Activated naive CD8-positive, alpha-beta T cell treated with anti-CD3 and anti-CD28 coated beads, Interleukin-2, amount 10 ng/mL, durations not matched to agents 7 days and 5 days (primary cell): ENCODE measurements at regions not wholly inside any gene's neighbourhood (a gene's known extent, or its start where the extent isn't known, plus 50 kb on each side); places are given as distances from the start of the nearest gene placed in this dataset.

ENCODE experiments used
- ATAC-seq: fragments of 150-1000 bp; cut with Tn5 transposase; one replicate; pipeline ENCODE4 v1.10.0; 2021; ENCODE audit warnings: low read depth, moderate library complexity
- POLR2A ChIA-PET: fragments of 350-600 bp; sonication (Branson Sonifier 250); formaldehyde crosslinking; loops from one replicate; lab custom pipeline; 2021; ENCODE audit warnings: antibody characterized with exemption; lab: Charles Lee
- DNase-seq: peaks from one replicate; pipeline ENCODE4 v3.0.0; 2021
- H3K27ac Mint-ChIP-seq: one replicate; pipeline ENCODE4 v1.8.0; 2022; ENCODE audit warnings: mild to moderate bottlenecking, mixed read lengths
- H3K27me3 Mint-ChIP-seq: one replicate; pipeline ENCODE4 v1.8.0; 2022; ENCODE audit warnings: mild to moderate bottlenecking, moderate library complexity, mixed read lengths
- H3K36me3 Mint-ChIP-seq: one replicate; pipeline ENCODE4 v1.8.0; 2021; ENCODE audit warnings: mild to moderate bottlenecking, mixed read lengths
- H3K4me1 Mint-ChIP-seq: one replicate; pipeline ENCODE4 v1.8.0; 2021; ENCODE audit warnings: mixed read lengths
- H3K4me3 Mint-ChIP-seq: one replicate; pipeline ENCODE4 v1.8.0; 2022; ENCODE audit warnings: mild to moderate bottlenecking, moderate library complexity, mixed read lengths
- H3K9me3 Mint-ChIP-seq: one replicate; pipeline ENCODE4 v1.8.0; 2021; ENCODE audit warnings: mixed read lengths

DNA sequence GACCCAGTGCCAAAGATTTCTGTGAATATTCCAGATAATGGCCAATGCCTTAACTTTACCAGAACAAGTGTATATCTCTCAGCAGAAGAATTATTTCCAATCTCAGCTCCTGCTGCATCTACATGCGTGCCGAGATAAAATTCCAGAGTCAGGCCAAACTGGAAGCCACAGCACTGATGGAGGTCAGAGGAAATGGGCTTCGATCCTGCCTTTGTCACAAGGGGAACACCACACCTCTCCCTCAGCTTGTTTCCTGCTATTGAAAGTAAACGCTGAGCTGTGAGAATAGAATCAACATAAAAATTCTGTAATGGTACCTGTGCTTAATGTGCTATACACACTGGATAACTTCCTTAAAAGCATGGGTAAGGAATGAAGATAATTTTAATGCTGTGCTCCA is 255.5 kb downstream of the NEBL start:
- no peak overlapping the region for H3K27ac Mint-ChIP-seq
- DNase-seq (no peak), ATAC-seq (no peak)
- H3K36me3 Mint-ChIP-seq: no peaks in the 10 kb centered on the region
- H3K9me3 Mint-ChIP-seq: peaks cover 15% of the 10 kb centered on the region
- no peaks in the 10 kb centered on the region for H3K4me1 Mint-ChIP-seq
- H3K4me3 Mint-ChIP-seq: no peak overlapping the region
- POLR2A ChIA-PET: no interaction called here
- H3K27me3 Mint-ChIP-seq: no peaks in the 10 kb centered on the region

- no peak for ATAC-seq
- no peaks in the 10 kb centered on the region for H3K36me3 Mint-ChIP-seq
Observed at GRCh38 chr10:20635570-20635969, 261.5 kb downstream of the NEBL start.

DNA sequence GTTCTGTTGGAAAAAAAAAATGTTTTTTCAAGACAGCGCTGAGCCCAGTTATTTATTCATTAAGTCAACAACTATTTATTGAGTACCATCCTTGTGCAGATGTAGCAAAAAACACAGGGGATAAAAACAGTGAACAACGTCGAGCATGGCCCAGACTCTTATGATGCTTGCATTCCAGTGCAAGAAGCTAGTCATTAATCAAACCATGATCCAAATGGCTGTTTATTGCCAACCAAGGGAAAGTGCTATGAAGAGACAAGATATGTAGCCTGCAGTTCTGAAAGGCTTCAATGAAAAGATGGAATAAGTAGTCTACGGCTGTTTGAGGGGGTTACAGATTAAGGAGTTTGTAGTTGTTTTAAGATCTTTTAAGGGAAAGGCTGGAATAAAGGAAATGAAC is 262.3 kb downstream of the NEBL start:
- H3K27ac Mint-ChIP-seq: no peak overlapping the region
- H3K4me3 Mint-ChIP-seq: no peak overlapping the region
- no peak for ATAC-seq
- no peak for DNase-seq
- no peaks in the 10 kb centered on the region for H3K36me3 Mint-ChIP-seq
- H3K9me3 Mint-ChIP-seq: peaks cover 6% of the 10 kb centered on the region
- H3K27me3 Mint-ChIP-seq: no peaks in the 10 kb centered on the region
- POLR2A ChIA-PET: no interaction called here
- no peaks in the 10 kb centered on the region for H3K4me1 Mint-ChIP-seq

More at GRCh38 chr10:20635570-20635969, 261.5 kb downstream of the NEBL start:
- Mint-ChIP-seq H3K9me3 (peaks cover 6% of the 10 kb centered on the region), H3K27me3 (no peaks in the 10 kb centered on the region), H3K4me3 (no peak overlapping the region), H3K27ac (no peak overlapping the region), H3K4me1 (no peaks in the 10 kb centered on the region)
- no peak for DNase-seq
- POLR2A ChIA-PET: no interaction called here

GRCh38 chr10:20633714-20634113 is 263.4 kb downstream of the NEBL start:
- no peak for ATAC-seq
- POLR2A ChIA-PET: no interaction called here
- no peak overlapping the region for H3K4me3 Mint-ChIP-seq
- H3K27ac Mint-ChIP-seq: no peak overlapping the region
- H3K27me3 Mint-ChIP-seq: no peaks in the 10 kb centered on the region
- no peaks in the 10 kb centered on the region for H3K36me3 Mint-ChIP-seq
- no peaks in the 10 kb centered on the region for H3K4me1 Mint-ChIP-seq
- H3K9me3 Mint-ChIP-seq: peaks cover 6% of the 10 kb centered on the region
- no peak for DNase-seq

GRCh38 chr10:20632696-20633095 is 264.4 kb downstream of the NEBL start:
- POLR2A ChIA-PET: no interaction called here
- ATAC-seq: no peak
- H3K27ac Mint-ChIP-seq: no peak overlapping the region

DNA sequence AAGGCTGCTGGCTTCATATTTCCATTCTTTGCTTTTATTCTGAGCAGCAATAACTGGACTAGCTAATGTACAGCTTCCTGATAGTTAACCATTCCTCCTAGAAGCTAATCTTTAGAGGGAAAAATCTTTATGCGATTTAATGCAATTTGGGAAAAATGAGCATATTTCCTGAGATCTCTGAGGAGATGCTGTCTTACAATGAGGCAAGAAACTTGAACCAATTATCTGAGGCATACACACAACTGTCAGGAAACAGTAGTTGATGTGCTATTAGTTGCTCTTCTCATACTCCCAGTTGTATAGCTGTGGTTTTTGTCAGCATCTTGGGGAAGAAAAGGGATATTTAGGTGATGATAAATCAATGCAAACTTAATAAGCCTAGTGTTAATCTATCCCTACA is 265.9 kb downstream of the NEBL start:
- Mint-ChIP-seq H3K4me3 (no peak overlapping the region), H3K36me3 (no peaks in the 10 kb centered on the region), H3K9me3 (no peaks in the 10 kb centered on the region), H3K27me3 (no peaks in the 10 kb centered on the region), H3K4me1 (no peaks in the 10 kb centered on the region), H3K27ac (no peak overlapping the region)
- DNase-seq: no peak
- POLR2A ChIA-PET: no interaction called here
- ATAC-seq: no peak

More at GRCh38 chr10:20632696-20633095, 264.4 kb downstream of the NEBL start:
- H3K36me3 Mint-ChIP-seq: no peaks in the 10 kb centered on the region
- no peaks in the 10 kb centered on the region for H3K27me3 Mint-ChIP-seq
- H3K4me3 Mint-ChIP-seq: no peak overlapping the region
- DNase-seq: no peak
- H3K4me1 Mint-ChIP-seq: no peaks in the 10 kb centered on the region
- peaks cover 6% of the 10 kb centered on the region for H3K9me3 Mint-ChIP-seq

- Mint-ChIP-seq H3K4me1 (no peaks in the 10 kb centered on the region), H3K27me3 (no peaks in the 10 kb centered on the region), H3K36me3 (no peaks in the 10 kb centered on the region), H3K27ac (no peak overlapping the region), H3K4me3 (no peak overlapping the region), H3K9me3 (no peaks in the 10 kb centered on the region)
- DNase-seq: no peak
- no peak for ATAC-seq
- POLR2A ChIA-PET: no interaction called here
Observed at GRCh38 chr10:20630092-20630643, 266.9 kb downstream of the NEBL start.

DNA sequence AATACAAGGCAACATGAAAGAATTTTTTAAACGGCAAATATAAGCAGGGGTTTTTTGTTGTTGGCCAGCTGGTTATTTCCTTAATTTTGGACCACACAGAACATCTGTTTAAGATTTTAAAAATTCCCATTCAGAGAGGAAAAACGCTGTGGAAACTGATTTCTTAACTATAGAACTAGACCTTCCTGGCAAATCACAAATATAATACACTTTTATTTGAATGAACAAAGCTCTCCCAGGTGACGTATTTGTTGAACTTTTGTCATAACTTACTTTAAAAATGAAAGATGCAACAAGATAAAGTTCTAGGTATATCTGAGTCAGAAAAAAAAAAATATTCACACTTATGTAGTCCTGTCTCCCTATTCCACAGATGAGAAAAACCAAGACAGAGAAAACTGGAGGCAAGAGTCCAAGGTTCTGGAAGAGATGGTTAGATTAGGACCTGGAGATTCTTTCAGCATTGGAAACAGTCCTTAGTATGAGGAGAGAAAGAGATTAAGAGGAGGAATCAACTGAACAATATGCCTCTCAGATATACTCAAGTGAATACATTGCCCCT is 269.1 kb downstream of the NEBL start:
- no peaks in the 10 kb centered on the region for H3K4me1 Mint-ChIP-seq
- no peaks in the 10 kb centered on the region for H3K9me3 Mint-ChIP-seq
- no peak overlapping the region for H3K27ac Mint-ChIP-seq

GRCh38 chr10:20627087-20627486 is 270.0 kb downstream of the NEBL start:
- DNase-seq: no peak
- H3K4me1 Mint-ChIP-seq: no peaks in the 10 kb centered on the region
- no peak for ATAC-seq
- H3K36me3 Mint-ChIP-seq: no peaks in the 10 kb centered on the region
- no peak overlapping the region for H3K4me3 Mint-ChIP-seq
- POLR2A ChIA-PET: no interaction called here
- H3K27me3 Mint-ChIP-seq: no peaks in the 10 kb centered on the region
- no peaks in the 10 kb centered on the region for H3K9me3 Mint-ChIP-seq
- H3K27ac Mint-ChIP-seq: no peak overlapping the region

More for the DNA sequence above, 269.1 kb downstream of the NEBL start:
- Mint-ChIP-seq H3K27me3 (no peaks in the 10 kb centered on the region), H3K36me3 (no peaks in the 10 kb centered on the region), H3K4me3 (no peak overlapping the region)
- no peak for DNase-seq
- POLR2A ChIA-PET: no interaction called here
- ATAC-seq: no peak

DNA sequence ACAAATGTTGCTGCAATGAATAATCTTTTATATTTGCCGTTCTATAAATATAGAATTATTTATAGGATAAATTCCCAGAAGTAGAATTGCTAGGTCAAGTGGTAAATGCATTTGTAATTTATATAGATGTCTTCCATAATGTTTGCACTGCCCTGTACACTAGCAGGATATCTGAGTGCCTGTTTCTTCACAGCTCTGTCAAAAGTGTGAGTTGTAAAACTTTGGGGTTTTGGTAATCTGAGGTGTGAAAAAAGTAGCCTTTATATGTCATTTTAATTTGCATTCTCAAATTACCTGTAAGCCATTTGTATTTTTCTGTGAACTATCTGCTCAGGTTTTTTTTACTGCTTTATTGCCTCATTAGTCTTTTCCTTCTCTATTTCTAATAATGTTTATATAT is 271.2 kb downstream of the NEBL start:
- POLR2A ChIA-PET: no interaction called here
- DNase-seq (no peak), ATAC-seq (no peak)
- Mint-ChIP-seq H3K9me3 (no peaks in the 10 kb centered on the region), H3K4me1 (no peaks in the 10 kb centered on the region), H3K36me3 (no peaks in the 10 kb centered on the region), H3K4me3 (no peak overlapping the region), H3K27ac (no peak overlapping the region), H3K27me3 (no peaks in the 10 kb centered on the region)

DNA sequence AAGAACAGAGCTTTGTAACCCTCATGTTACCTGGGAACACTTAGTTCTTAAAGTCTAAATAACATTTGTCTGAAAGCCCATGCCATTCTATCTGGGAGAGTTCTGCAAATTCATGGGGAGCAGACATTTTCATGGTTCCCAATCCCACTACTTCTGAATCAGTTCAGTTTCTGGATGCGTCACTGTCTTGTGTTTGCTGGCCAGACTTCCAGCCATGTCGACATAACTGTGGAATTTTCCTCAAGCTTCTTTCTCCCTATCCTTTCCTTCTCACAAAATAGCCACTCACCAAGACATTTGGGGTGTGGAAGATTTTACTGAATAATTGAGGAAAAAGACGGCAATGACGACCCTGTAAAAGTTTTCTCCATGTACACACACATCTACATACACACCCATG is 272.5 kb downstream of the NEBL start:
- Mint-ChIP-seq H3K4me1 (no peaks in the 10 kb centered on the region), H3K36me3 (no peaks in the 10 kb centered on the region), H3K4me3 (no peak overlapping the region), H3K27ac (no peak overlapping the region), H3K9me3 (no peaks in the 10 kb centered on the region), H3K27me3 (no peaks in the 10 kb centered on the region)
- POLR2A ChIA-PET: no interaction called here
- DNase-seq (no peak), ATAC-seq (no peak)

GRCh38 chr10:20623546-20623945 is 273.6 kb downstream of the NEBL start:
- H3K4me1 Mint-ChIP-seq: no peaks in the 10 kb centered on the region
- no peaks in the 10 kb centered on the region for H3K9me3 Mint-ChIP-seq
- DNase-seq: no peak
- POLR2A ChIA-PET: no interaction called here
- no peaks in the 10 kb centered on the region for H3K36me3 Mint-ChIP-seq
- no peak overlapping the region for H3K4me3 Mint-ChIP-seq
- H3K27ac Mint-ChIP-seq: no peak overlapping the region
- no peaks in the 10 kb centered on the region for H3K27me3 Mint-ChIP-seq
- ATAC-seq: no peak

DNA sequence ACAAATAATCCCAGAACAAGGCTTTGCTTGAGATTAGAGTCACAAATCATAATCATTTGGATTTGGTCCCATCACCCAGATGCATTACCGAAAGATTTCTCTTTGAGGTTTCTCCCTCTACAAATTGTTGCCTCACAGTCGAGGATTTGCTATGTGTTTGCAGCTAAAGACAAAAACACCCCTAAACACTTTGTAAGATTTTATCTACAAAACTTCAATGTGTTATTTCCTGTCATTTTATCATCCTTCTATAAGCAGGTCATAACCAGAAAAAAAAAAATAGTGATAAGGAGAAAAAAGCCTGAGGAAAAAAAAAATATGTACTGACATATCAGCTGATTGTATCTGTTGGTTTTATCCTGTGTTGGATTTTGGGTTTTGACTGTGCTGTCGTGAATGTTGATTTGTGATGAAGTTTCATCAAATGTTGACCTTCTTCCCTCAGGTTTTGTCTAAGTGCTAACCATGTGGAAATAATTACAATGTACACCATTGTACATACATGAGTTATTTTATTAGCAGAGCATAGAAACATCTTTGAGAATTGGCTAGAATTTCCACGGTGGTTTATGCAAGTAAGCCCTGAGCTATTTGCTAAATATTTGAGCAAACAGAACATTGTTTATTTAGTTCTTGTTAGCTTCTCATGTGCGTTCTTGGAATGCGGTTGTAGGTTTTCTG is 274.4 kb downstream of the NEBL start:
- Mint-ChIP-seq H3K36me3 (no peaks in the 10 kb centered on the region), H3K27ac (no peak overlapping the region), H3K27me3 (no peaks in the 10 kb centered on the region), H3K4me3 (no peak overlapping the region), H3K4me1 (no peaks in the 10 kb centered on the region), H3K9me3 (no peaks in the 10 kb centered on the region)
- POLR2A ChIA-PET: no interaction called here
- no peak for ATAC-seq
- DNase-seq: no peak

GRCh38 chr10:20620981-20621380 is 276.1 kb downstream of the NEBL start:
- ATAC-seq: no peak

More at GRCh38 chr10:20620981-20621380, 276.1 kb downstream of the NEBL start:
- H3K27ac Mint-ChIP-seq: no peak overlapping the region
- no peaks in the 10 kb centered on the region for H3K36me3 Mint-ChIP-seq
- no peak for DNase-seq
- no peaks in the 10 kb centered on the region for H3K27me3 Mint-ChIP-seq
- H3K4me3 Mint-ChIP-seq: no peak overlapping the region
- POLR2A ChIA-PET: no interaction called here
- peaks cover 3% of the 10 kb centered on the region for H3K4me1 Mint-ChIP-seq
- H3K9me3 Mint-ChIP-seq: peaks cover 1% of the 10 kb centered on the region
